Cardiac fibroblast (primary cell): ENCODE measurements at regions not wholly inside any gene's neighbourhood (a gene's known extent, or its start where the extent isn't known, plus 50 kb on each side); places are given as distances from the start of the nearest gene placed in this dataset.

Source experiments
- DNase-seq, 2 donors: peaks; one replicate each; pipeline versions ENCODE4 v3.0.0 to v3.0.0-alpha.2; 2010; ENCODE audit warnings: low read depth in 2 of 2
- H3K4me3 ChIP-seq, 2 donors: replicated peaks in 1 of 2; 1 replicate in 1 of 2; 2 replicates in 1 of 2; pipeline ENCODE4 v1.5.1; 2011; ENCODE audit warnings: low read depth in 2 of 2, low read length in 2 of 2, mild to moderate bottlenecking in 2 of 2, moderate library complexity in 1 of 2
- TF ChIP-seq, protein P1 (sequence below): IDR thresholded peaks from one replicate; pipeline ENCODE4 v1.5.1; 2011; ENCODE audit warnings: low read depth, mild to moderate bottlenecking, low read length, inconsistent platforms

DNA sequence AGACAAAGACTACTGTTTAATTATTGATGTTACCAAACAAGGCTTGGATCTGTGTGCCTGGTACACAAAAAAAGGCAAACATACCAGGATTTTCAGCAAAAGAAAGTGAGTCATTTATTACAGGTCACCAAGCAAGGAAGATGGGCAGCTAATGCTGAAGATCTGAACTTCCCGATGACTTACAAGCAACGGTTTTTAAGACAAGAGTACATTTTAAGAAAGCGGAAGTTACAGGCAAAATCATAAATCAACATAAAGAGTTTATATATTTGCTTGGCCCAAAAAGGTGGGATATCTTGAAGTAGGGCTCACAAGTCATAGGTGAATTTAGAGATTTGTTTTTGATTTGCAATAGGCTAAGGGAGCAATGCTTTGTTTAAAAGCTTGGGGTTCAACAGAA lies 125.4 kb upstream of the SPATA16 start:
- TF ChIP-seq, protein P1, sequence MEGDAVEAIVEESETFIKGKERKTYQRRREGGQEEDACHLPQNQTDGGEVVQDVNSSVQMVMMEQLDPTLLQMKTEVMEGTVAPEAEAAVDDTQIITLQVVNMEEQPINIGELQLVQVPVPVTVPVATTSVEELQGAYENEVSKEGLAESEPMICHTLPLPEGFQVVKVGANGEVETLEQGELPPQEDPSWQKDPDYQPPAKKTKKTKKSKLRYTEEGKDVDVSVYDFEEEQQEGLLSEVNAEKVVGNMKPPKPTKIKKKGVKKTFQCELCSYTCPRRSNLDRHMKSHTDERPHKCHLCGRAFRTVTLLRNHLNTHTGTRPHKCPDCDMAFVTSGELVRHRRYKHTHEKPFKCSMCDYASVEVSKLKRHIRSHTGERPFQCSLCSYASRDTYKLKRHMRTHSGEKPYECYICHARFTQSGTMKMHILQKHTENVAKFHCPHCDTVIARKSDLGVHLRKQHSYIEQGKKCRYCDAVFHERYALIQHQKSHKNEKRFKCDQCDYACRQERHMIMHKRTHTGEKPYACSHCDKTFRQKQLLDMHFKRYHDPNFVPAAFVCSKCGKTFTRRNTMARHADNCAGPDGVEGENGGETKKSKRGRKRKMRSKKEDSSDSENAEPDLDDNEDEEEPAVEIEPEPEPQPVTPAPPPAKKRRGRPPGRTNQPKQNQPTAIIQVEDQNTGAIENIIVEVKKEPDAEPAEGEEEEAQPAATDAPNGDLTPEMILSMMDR, result no peak
- no peak for DNase-seq
- no peak overlapping the region for H3K4me3 ChIP-seq

GRCh38 chr3:173258697-173259096 lies 117.7 kb upstream of the SPATA16 start:
- H3K4me3 ChIP-seq, result no peak overlapping the region
- TF ChIP-seq, protein P1, result no peak
- DNase-seq, result no peak

GRCh38 chr3:173257797-173258196 lies 116.8 kb upstream of the SPATA16 start:
- TF ChIP-seq, protein P1, result no peak
- no peak overlapping the region for H3K4me3 ChIP-seq
- no peak for DNase-seq

DNA sequence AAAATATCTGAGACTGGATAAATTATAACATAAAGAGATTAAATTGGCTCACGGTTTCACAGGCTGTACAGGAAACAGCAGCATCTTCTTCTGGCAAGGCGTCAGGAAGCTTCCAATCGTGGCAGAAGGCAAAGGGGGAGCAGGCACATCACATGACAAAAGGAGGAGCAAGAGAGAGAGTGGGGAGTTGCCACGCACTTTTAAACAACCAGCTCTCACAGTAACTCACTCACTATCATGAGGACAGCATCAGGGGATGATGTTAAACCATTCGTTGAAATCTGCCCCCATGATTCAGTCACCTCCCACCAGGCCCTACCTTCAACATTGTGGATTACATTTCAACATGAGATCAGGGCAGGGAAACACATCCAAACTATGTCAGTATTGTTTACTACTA lies 114.5 kb upstream of the SPATA16 start:
- no peak overlapping the region for H3K4me3 ChIP-seq
- no peak for DNase-seq
- TF ChIP-seq, protein P1, result no peak

- DNase-seq, result no peak
- TF ChIP-seq, protein P1, result no peak
Measured at GRCh38 chr3:173253471-173253870, 112.4 kb upstream of the SPATA16 start.

DNA sequence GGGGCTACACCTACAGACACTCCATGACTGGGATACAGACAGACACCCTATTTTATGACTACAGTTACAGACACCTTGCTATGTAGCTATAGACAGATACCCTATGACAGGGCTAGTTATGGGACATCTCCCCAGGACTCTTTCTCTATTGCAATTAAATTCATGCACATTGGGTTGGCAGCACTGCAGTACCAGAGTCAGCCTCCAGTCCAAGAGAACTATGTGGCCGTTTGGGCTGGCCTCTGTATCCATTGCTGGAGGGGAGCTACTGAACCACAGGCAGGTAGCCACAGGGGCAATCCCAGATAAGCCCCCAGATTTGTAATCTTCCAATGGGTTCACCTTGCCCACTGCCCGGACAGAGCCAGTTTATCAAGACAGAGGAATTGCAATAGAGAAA lies 108.4 kb upstream of the SPATA16 start:
- TF ChIP-seq, protein P1, result no peak
- no peak overlapping the region for H3K4me3 ChIP-seq
- no peak for DNase-seq

More at GRCh38 chr3:173253471-173253870, 112.4 kb upstream of the SPATA16 start:
- no peak overlapping the region for H3K4me3 ChIP-seq

- TF ChIP-seq, protein P1, result no peak
- no peak for DNase-seq
- no peak overlapping the region for H3K4me3 ChIP-seq
Measured at GRCh38 chr3:173241727-173242126, 100.7 kb upstream of the SPATA16 start.
